HG02610 (cell line): ENCODE measurements at regions not wholly inside any gene's neighbourhood (a gene's known extent, or its start where the extent isn't known, plus 50 kb on each side); places are given as distances from the start of the nearest gene placed in this dataset.

Source experiments
- ATAC-seq: cut with Tn5 transposase; IDR thresholded peaks from one replicate; pipeline ENCODE4 v1.9.1; 2021; ENCODE audit warnings: mild to moderate bottlenecking, moderate library complexity; ENCODE audit not compliant: unreplicated experiment

DNA sequence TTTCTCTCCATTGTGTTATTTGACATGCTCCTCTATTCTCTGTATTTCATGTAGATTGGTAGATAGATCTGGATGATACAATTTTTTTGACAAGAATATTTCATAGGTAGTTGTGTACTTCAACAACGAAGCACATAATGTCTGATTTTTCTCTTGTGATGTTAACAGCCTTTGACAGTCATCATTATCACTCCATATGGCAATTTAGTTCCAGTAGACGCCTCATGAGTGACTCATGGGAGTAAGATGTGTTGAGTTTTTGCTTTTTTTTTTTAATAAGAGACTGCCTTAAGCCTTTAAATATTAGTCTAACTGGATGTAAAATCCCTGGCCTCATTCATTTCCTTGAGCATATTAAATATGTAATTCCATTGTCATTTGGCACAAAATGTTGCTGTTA is 123.5 kb upstream of the ZNF32 start:
- no peak for ATAC-seq

- ATAC-seq, result no peak
These were observed 123.0 kb upstream of the ZNF32 start for GRCh38 chr10:43771675-43772074.

DNA sequence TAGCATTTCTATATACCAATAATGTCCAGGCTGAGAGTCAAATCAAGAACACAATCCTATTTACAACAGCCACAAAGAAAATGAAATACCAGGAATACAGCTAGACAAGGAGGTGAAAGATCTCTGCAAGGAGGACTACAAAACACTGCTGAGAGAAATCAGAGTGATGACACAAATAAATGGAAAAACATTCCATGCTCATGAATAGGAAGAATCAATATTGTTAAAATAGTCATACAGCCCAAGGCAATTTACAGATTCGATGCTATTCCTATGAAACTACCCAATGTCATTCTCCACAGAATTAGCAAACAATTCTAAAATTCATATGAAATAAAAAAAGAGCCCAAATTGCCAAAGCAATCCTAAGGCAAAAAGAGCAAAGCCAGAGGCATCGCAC is 116.8 kb upstream of the ZNF32 start:
- no peak for ATAC-seq

- ATAC-seq, result no peak
These were observed 115.2 kb upstream of the ZNF32 start for GRCh38 chr10:43763846-43764245.

DNA sequence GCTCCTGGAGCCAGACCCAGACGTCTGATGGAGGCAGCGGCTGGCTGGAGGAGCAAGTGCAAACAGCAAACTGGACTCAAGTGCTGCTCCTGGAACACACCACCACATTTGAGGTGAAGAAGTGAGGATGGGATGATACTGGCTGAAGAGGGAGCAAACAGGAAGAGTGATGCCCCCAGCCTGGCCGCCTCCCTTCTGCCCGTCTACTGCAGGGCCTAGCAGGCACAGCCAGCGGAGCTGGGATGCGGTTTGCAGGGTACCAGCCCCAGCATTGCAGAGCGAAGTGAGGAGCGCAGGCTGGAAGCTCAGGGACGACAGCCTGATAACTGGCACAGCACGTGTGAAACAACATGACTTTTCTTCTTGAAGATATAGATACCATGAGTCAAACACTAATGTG is 111.8 kb upstream of the ZNF32 start:
- ATAC-seq, result no peak

DNA sequence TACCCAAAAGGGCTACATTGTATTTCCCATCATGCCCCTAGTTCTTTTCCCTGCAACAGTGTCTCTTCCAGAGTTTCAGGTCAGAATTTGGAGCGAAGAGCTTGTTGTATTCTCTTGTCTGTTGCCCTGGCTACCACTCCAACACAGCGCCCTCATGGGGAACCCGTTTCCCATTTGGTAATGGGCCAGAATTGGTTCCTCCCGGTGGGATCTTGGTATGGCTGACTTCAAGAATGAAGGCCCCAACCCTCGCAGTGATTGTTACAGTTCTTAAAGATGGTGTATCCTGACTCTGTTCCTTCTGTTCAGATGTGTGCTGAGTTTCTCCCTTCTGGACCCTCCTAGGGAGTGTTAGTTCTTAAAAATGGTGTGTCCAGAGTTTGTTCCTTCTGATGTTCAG is 110.5 kb upstream of the ZNF32 start:
- no peak for ATAC-seq

GRCh38 chr10:43756341-43756740 is 107.7 kb upstream of the ZNF32 start:
- no peak for ATAC-seq

DNA sequence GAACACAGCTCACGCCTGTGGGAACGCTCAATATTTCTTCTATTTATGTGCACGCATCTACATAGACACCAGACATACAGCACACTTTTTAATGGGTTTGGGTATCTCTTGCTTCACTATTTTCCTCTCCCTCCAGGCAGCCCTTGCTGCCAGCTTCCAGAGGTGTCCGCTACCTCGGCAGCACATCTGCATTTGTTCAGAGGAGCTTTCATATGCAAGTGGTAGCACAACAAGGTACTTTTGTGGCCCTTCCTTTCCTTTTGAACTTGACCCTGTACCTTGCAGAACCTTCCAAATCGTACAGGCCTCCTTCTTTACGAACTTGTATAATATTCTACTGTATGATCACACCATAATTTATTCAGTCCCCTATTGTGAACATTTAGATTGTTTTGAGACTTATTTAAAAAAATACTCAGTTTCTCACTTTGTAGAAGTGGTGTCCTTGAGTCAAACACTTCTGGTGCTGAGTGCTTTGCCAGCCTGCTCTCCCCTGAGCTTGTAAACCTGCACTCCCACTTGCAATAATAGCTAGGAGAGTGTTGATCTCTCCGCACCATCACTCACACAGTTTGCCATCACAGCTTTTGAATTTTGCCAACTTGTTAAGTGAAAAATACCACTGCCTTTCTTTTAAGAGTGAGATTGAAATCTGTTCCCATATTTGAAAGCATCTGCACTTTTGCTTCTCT is 106.0 kb upstream of the ZNF32 start:
- ATAC-seq, result no peak

GRCh38 chr10:43753397-43754061 is 104.8 kb upstream of the ZNF32 start:
- no peak for ATAC-seq

DNA sequence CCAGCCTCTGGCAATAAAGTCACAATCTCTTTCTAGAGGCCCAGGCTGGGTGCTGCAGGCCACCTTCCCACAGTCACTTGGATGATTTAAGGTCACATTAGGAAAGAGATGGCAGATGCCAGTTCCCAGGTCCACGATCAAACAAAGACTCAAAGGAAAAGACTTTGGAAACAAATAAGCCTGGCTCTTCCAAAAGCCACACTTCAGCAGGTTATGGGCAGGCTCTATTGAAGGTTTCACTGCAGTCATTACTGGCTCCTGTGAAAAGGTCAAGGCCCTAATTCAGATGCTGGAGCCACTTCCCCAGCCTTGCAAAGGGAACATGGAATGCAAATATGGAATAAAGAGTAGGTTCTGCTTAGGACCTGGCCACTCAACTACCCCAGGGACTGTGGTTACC is 104.0 kb upstream of the ZNF32 start:
- no peak for ATAC-seq

DNA sequence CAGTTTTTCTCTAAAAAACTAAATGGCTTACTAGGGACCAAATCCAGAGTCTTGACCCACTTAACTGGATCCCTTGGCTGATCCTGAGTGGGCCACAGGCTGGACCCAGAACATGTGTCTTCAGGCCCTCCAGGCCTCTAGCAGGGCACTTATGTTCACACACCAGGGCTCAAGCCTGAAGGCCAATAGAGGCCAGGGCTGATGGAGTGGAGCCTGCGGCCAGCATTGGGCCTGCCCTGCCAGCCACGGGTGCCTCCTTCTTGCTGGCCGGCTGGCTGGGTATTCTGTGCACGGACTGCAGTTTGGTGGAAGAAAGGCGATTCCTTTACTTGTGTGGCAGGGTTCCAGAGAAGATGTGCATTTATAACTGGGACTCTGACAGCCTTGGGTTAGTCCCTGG is 103.0 kb upstream of the ZNF32 start:
- no peak for ATAC-seq

DNA sequence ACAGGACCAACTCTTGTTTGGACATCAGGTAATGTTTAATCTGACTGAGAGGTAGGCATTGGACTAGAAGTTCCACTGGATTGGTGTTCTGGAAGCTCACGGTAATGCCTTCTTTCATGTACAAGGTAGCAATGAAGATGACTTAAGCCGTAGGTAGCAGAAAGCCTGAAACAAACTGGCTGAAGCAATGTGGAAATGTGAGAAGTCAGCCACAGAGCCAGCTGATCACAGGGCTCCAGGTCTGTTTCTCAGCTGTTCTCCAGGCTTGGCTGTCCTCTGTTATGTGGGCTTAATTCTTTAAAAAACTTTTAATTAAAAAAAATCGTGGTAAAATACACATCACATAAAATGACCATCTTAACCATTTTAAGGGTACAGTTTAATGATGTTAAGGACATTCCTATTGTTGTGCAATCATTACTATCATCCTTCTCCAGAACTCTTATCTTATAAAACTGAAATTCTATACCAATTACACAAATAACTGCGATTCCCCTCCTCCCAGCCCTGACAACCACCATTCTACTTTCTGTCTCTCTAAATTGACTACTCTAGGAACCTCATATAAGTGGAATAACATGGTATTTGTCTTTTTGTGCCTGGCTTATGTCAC is 101.4 kb upstream of the ZNF32 start:
- ATAC-seq, result no peak

- no peak for ATAC-seq
These were observed 100.5 kb upstream of the ZNF32 start for GRCh38 chr10:43749145-43749576.

- no peak for ATAC-seq
These were observed 99.9 kb upstream of the ZNF32 start for GRCh38 chr10:43748560-43748959.

GRCh38 chr10:43746906-43747305 is 98.2 kb upstream of the ZNF32 start:
- ATAC-seq, result no peak

DNA sequence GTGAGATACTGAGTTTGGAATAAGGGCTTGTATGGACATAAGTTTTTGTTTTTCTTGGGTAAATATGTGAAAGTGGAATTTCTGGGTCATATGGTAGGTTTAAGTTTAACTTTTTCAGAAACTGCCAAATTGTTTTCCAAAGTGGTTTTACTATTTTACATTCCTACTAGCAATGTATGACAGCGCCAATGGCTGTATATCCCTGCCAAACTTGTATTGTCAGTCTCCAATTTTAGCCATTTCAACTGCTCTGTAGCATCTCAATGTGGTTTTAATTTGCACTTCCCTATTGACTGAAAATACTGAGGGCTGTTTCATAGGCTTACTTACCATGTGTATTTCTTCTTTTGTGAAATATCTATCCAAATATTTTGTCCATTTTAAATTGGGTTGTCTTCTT is 90.5 kb upstream of the ZNF32 start:
- no peak for ATAC-seq

DNA sequence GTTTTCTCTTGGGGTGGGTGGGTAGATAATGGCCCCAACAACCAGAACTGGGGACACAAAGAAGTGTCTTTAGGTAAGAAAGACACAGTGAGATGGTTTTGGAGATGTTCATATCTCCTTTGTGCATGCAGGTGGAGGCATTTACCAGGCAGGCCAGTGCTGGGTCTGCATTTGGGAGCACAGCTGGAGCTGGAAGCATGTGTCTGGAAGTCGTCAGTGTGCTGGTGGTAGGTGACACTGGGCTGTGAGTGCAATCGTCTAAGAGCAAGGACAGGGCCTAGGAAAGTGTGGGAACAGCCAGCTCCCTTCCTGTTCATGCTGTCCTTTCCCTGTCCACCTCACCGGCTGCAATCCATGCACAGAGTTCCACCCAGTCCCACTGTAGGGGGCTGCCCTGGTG is 88.3 kb upstream of the ZNF32 start:
- no peak for ATAC-seq

- no peak for ATAC-seq
These were observed 87.2 kb upstream of the ZNF32 start for GRCh38 chr10:43735907-43736306.

- no peak for ATAC-seq
These were observed 86.0 kb upstream of the ZNF32 start for GRCh38 chr10:43734716-43735115.

- ATAC-seq, result no peak
These were observed 82.8 kb upstream of the ZNF32 start for GRCh38 chr10:43731486-43731885.

DNA sequence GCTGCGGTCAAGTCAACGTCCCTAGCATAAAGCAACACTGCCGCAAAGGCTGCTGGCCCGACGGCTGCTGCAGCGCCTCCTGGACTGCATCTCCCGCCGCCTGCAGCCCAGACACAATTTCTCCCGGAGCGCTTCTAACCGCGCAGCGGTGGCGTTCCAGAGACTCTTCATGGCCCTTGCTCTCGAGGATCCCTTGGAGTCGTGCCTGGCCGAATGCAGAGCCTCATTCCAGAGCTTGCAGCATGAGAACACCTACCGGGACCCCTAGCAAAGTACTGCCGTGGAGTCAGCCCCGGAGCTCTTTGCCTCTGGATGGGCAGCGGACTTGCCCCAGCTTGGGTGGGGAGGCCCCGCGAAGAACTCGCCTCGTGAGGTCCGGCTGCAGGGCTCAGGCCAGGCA is 79.7 kb upstream of the ZNF32 start:
- no peak for ATAC-seq

GRCh38 chr10:43727935-43728334 is 79.3 kb upstream of the ZNF32 start:
- no peak for ATAC-seq
